Activated naive CD8-positive, alpha-beta T cell (primary cell): ENCODE measurements at regions not wholly inside any gene's neighbourhood (a gene's known extent, or its start where the extent isn't known, plus 50 kb on each side); places are given as distances from the start of the nearest gene placed in this dataset.

Experiments used
- H3K27ac Mint-ChIP-seq: one replicate; pipeline ENCODE4 v1.8.0; 2021; ENCODE audit warnings: mixed read lengths
- H3K27me3 Mint-ChIP-seq: one replicate; pipeline ENCODE4 v1.8.0; 2021; ENCODE audit warnings: mixed read lengths
- H3K36me3 Mint-ChIP-seq: one replicate; pipeline ENCODE4 v1.8.0; 2021; ENCODE audit warnings: mixed read lengths
- H3K4me1 Mint-ChIP-seq: one replicate; pipeline ENCODE4 v1.8.0; 2021; ENCODE audit warnings: low read depth, mixed read lengths
- H3K4me3 Mint-ChIP-seq: one replicate; pipeline ENCODE4 v1.8.0; 2021; ENCODE audit warnings: mild to moderate bottlenecking, mixed read lengths
- H3K9me3 Mint-ChIP-seq: one replicate; pipeline ENCODE4 v1.8.0; 2021; ENCODE audit warnings: low read depth, mixed read lengths

- Mint-ChIP-seq H3K9me3 (no peaks in the 10 kb centered on the region), H3K27me3 (no peaks in the 10 kb centered on the region), H3K27ac (no peak overlapping the region), H3K4me3 (no peak overlapping the region), H3K36me3 (no peaks in the 10 kb centered on the region), H3K4me1 (no peaks in the 10 kb centered on the region)
Measured at GRCh38 chr9:121564504-121565260, 65.0 kb upstream of the GGTA1 start.

- H3K27me3 Mint-ChIP-seq: no peaks in the 10 kb centered on the region
- no peaks in the 10 kb centered on the region for H3K9me3 Mint-ChIP-seq
- H3K4me1 Mint-ChIP-seq: no peaks in the 10 kb centered on the region
- no peaks in the 10 kb centered on the region for H3K36me3 Mint-ChIP-seq
- no peak overlapping the region for H3K4me3 Mint-ChIP-seq
- no peak overlapping the region for H3K27ac Mint-ChIP-seq
Measured at GRCh38 chr9:121566481-121567465, 67.1 kb upstream of the GGTA1 start.

- no peak overlapping the region for H3K4me3 Mint-ChIP-seq
- H3K36me3 Mint-ChIP-seq: no peaks in the 10 kb centered on the region
- no peaks in the 10 kb centered on the region for H3K27me3 Mint-ChIP-seq
- no peaks in the 10 kb centered on the region for H3K4me1 Mint-ChIP-seq
- no peaks in the 10 kb centered on the region for H3K9me3 Mint-ChIP-seq
- H3K27ac Mint-ChIP-seq: no peak overlapping the region
Measured at GRCh38 chr9:121567500-121568342, 68.1 kb upstream of the GGTA1 start.

- no peaks in the 10 kb centered on the region for H3K36me3 Mint-ChIP-seq
- H3K27me3 Mint-ChIP-seq: no peaks in the 10 kb centered on the region
- no peak overlapping the region for H3K4me3 Mint-ChIP-seq
- H3K27ac Mint-ChIP-seq: no peak overlapping the region
- no peaks in the 10 kb centered on the region for H3K4me1 Mint-ChIP-seq
- H3K9me3 Mint-ChIP-seq: no peaks in the 10 kb centered on the region
Measured at GRCh38 chr9:121568343-121569265, 69.0 kb upstream of the GGTA1 start.

- Mint-ChIP-seq H3K27me3 (no peaks in the 10 kb centered on the region), H3K4me3 (no peak overlapping the region), H3K9me3 (no peaks in the 10 kb centered on the region), H3K4me1 (no peaks in the 10 kb centered on the region), H3K36me3 (no peaks in the 10 kb centered on the region), H3K27ac (no peak overlapping the region)
Measured at GRCh38 chr9:121569266-121569648, 69.6 kb upstream of the GGTA1 start.

GRCh38 chr9:121572581-121572980 is 72.9 kb upstream of the GGTA1 start:
- H3K9me3 Mint-ChIP-seq: no peaks in the 10 kb centered on the region
- H3K27ac Mint-ChIP-seq: no peak overlapping the region
- no peaks in the 10 kb centered on the region for H3K36me3 Mint-ChIP-seq
- H3K27me3 Mint-ChIP-seq: no peaks in the 10 kb centered on the region
- no peaks in the 10 kb centered on the region for H3K4me1 Mint-ChIP-seq
- no peak overlapping the region for H3K4me3 Mint-ChIP-seq

DNA sequence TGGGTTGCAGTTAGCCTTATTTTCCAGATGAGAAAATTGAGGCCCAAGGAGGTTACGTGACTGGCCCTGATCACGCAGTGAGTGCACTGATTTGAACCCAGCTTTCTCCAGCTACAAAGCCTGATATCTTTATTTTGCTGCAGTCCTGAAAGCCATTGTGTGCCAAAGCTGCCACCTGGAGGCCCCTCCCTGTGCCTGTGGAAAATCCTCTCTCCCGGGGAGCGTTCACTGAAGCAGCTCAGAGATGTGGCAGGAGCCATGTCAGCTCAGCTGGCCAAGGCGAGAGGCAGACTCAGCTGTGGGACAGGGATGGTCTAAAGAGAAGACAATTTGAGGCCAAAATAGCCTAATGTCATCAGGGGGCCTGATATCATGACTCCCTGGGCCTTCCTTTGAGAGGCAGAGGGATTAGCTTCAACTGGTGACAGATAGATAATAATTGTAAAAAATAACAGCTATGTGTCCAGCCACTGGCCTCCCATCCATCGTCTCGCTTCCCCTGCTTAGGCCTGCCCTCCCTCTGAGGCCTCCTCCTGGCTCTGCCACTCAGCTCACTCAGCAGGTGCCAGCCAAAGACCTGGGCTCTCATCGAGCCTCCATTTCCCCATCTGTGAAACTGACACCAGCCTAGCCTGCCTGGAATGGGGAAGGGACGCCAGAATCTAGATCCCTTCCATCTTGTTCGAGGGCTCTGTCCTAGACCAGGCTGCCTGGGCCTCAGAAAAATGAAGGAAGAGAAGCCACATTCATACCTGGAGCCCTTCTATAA is 74.3 kb upstream of the GGTA1 start:
- Mint-ChIP-seq H3K27ac (no peak overlapping the region), H3K9me3 (no peaks in the 10 kb centered on the region), H3K36me3 (no peaks in the 10 kb centered on the region), H3K27me3 (no peaks in the 10 kb centered on the region), H3K4me3 (no peak overlapping the region), H3K4me1 (no peaks in the 10 kb centered on the region)

DNA sequence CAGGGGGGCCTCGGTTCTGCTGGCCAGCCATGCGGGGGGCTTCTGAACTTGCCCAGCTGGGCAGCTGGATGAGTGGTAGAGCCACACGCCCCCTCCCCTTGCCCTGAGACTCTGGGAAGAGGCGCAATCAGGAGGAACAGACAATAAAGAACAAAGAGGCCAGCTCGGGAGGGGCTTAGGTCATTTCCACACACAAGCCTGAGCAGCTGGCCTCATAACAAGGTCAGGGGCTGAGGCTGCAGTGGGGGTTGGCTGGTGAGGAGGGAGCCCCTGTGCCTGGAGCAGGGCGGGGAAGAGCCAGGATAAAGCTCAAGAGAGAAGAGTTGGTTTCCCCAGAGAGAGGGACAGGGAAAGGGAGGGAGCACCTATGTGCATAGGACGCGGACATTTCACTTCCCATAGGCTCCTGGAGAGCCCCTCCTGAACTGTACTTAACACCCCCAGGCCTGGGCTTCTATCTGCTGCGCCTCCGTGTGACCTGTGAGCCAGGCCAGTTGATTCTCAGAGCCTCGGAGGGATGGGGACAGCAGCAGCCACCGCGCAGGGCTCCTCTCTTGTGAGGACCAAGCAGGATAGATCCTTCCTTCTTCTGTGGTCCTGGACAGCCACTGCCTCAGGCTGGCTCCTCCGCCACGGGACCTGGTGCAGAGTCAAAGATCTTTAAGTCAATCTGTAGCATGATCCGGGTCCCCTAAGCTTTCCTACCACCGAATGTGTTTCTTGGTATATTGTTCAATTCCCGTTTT is 75.3 kb upstream of the GGTA1 start:
- H3K4me3 Mint-ChIP-seq: no peak overlapping the region
- H3K27me3 Mint-ChIP-seq: no peaks in the 10 kb centered on the region
- H3K27ac Mint-ChIP-seq: no peak overlapping the region
- H3K4me1 Mint-ChIP-seq: no peaks in the 10 kb centered on the region
- H3K9me3 Mint-ChIP-seq: no peaks in the 10 kb centered on the region
- H3K36me3 Mint-ChIP-seq: no peaks in the 10 kb centered on the region

DNA sequence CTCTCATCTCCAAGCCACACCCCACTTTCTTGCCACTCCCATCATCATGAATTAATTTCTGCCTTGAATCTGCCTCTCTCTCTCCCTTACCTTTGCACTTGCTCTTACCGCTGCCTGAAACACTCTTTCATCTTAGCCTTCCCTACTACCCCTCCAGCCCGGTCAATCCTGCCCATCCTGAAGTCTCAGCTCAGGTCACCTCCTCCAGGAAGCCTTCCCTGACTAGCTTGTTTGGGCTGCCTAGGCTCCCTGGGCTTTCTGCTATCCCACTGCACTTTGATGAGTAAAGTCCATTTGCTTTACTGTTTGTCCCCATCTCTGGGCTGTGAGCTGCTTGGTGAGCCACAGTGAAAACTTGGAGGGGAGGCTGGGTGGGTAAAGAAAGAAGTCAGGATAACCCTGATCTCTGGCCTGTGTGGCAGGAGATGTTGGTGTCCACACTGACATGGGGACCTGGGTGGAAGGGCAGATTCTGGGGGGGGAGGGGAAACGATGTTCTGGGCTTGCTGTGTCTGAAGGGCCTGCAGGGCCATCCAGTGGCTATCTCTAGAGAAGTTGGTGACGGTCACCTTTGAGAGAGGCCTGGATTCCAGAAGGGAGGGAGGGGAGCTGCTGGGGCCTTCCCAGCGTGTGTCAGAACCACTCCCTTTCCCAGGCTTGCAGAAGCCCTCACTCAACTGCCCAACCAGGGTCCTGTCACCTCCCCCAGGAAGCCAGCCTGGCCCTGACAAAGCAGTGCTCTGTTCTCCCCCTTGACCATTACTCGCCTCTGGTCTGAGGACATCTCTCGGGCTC is 75.0 kb upstream of the DAB2IP start:
- no peaks in the 10 kb centered on the region for H3K9me3 Mint-ChIP-seq

GRCh38 chr9:121577166-121577565 is 74.3 kb upstream of the DAB2IP start:
- H3K27ac Mint-ChIP-seq: no peak overlapping the region
- H3K4me3 Mint-ChIP-seq: no peak overlapping the region
- no peaks in the 10 kb centered on the region for H3K9me3 Mint-ChIP-seq
- H3K36me3 Mint-ChIP-seq: no peaks in the 10 kb centered on the region
- peaks cover 2% of the 10 kb centered on the region for H3K27me3 Mint-ChIP-seq
- no peaks in the 10 kb centered on the region for H3K4me1 Mint-ChIP-seq

More for the DNA sequence above, 75.0 kb upstream of the DAB2IP start:
- Mint-ChIP-seq H3K4me1 (no peaks in the 10 kb centered on the region), H3K27ac (no peak overlapping the region), H3K27me3 (peaks cover 2% of the 10 kb centered on the region), H3K36me3 (no peaks in the 10 kb centered on the region), H3K4me3 (no peak overlapping the region)

- H3K36me3 Mint-ChIP-seq: no peaks in the 10 kb centered on the region
- no peaks in the 10 kb centered on the region for H3K4me1 Mint-ChIP-seq
- H3K9me3 Mint-ChIP-seq: no peaks in the 10 kb centered on the region
- H3K27me3 Mint-ChIP-seq: peaks cover 3% of the 10 kb centered on the region
- H3K27ac Mint-ChIP-seq: no peak overlapping the region
- H3K4me3 Mint-ChIP-seq: no peak overlapping the region
Measured at GRCh38 chr9:121577572-121577971, 73.9 kb upstream of the DAB2IP start.

DNA sequence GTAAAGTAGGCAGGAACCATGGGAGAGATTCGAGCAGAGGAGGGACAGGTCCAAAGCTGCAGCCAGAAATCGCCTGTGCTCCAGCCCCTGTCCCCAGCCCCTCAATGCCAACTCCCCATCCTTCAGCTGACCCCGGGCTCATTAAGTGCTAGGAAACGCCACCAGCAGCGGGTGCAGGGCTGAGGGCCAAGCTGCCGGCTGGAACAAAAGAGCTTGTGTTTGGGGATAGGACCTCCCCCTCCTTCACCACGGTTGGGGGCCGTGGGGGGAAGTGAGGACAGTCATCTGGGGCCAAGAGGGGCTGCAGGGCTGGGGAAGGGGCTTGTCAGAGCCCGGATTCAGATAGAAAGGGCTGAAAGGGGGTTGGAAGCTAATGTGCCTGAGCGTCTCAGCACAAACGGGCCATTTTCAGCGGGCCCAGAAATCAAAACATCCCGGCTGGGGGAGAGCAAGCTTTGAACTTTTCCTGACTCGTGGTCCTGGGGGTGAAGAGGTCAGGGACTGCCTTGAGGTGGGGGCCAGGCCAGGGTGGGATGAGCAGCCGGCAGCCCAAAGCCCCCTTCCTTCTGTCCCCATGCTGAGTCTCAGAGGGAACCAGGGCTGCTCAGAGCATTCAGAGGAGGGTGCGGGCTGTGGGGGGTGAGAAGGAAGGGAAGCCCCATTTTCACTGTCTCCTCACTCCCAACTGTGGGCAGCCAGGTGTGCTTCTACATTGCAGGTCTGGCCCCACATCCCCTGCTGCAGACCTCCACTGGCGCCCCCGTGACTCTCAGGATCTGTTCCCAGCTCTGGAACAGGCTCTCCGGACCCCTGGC is 69.4 kb upstream of the DAB2IP start:
- H3K27ac Mint-ChIP-seq: no peak overlapping the region
- H3K36me3 Mint-ChIP-seq: no peaks in the 10 kb centered on the region
- H3K4me3 Mint-ChIP-seq: no peak overlapping the region
- no peaks in the 10 kb centered on the region for H3K4me1 Mint-ChIP-seq
- no peaks in the 10 kb centered on the region for H3K9me3 Mint-ChIP-seq
- peaks cover 15% of the 10 kb centered on the region for H3K27me3 Mint-ChIP-seq
